ENCODE measurements at regions not wholly inside any gene's neighbourhood (a gene's known extent, or its start where the extent isn't known, plus 50 kb on each side); places are given as distances from the start of the nearest gene placed in this dataset.

DNA sequence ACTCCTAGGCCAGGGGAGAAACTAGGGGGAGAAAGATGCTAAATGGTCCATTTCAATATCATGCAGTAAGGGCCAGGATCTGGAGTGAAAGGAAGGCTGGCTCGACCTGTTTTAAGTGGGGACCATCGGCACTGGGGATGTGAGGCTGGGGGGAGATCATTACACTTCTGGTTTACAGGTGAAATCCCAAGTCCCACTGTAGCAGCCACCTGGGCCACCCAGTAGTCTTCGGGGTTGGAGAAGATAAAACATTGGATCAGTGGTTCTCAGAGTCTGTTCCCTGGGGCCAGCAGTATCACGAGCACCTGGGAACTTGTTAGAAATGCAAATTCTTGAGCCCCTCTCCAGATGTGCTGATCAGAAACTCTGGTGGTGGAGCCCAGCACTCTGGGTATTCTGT lies 111.3 kb upstream of the ALDH1B1 start:
- no peak overlapping the region for H3K27ac ChIP-seq (ENCODE audit: insufficient read depth, low read length, poor library complexity, severe bottlenecking)
- peaks cover 2% of the 10 kb centered on the region for H3K4me1 ChIP-seq (ENCODE audit: control insufficient read depth, insufficient read depth, low read length, poor library complexity, severe bottlenecking)
- H3K36me3 ChIP-seq (ENCODE audit: control insufficient read depth, insufficient read depth, low read length) = no peaks in the 10 kb centered on the region
- DNase-seq = no peak
- H3K4me3 ChIP-seq (ENCODE audit: insufficient read depth, low read depth, low read length, poor library complexity, severe bottlenecking) = no peak overlapping the region
- no peaks in the 10 kb centered on the region for H3K27me3 ChIP-seq (replicated peaks; ENCODE audit: control insufficient read depth, insufficient read depth, low read length, poor library complexity, severe bottlenecking)
- no peaks in the 10 kb centered on the region for H3K9me3 ChIP-seq (ENCODE audit: control insufficient read depth, low read length)

DNA sequence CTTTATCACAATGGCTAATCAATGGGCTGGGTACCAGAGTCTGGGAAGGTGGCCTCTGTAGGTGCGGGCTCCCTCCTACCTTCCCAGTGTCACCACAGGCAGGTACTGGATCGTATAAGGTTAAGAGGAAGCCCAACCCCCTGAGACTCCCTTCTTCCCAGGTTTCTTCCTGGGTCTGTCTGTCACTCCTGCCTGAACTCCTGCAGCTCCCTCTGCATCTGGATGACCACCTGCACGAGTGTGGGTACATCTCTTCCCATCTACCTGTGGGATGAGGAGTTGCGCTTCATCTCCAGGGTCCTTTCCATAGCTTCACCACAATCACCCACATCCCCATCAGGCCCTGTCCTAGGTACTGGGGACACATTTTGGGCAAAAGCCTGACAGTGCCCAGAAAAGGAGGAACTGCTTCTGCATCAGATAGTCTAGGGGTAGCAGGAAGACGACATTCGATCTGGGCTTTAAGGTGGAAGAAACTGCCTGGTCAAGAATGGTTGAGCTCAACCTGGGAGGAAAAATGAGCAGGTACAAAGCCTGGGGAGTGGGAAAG lies 112.2 kb upstream of the ALDH1B1 start:
- no peak overlapping the region for H3K4me3 ChIP-seq (ENCODE audit: insufficient read depth, low read depth, low read length, poor library complexity, severe bottlenecking)
- no peaks in the 10 kb centered on the region for H3K27me3 ChIP-seq (replicated peaks; ENCODE audit: control insufficient read depth, insufficient read depth, low read length, poor library complexity, severe bottlenecking)
- DNase-seq = no peak
- no peaks in the 10 kb centered on the region for H3K36me3 ChIP-seq (ENCODE audit: control insufficient read depth, insufficient read depth, low read length)
- H3K4me1 ChIP-seq (ENCODE audit: control insufficient read depth, insufficient read depth, low read length, poor library complexity, severe bottlenecking) = peaks cover 2% of the 10 kb centered on the region
- no peaks in the 10 kb centered on the region for H3K9me3 ChIP-seq (ENCODE audit: control insufficient read depth, low read length)
- H3K27ac ChIP-seq (ENCODE audit: insufficient read depth, low read length, poor library complexity, severe bottlenecking) = no peak overlapping the region

DNA sequence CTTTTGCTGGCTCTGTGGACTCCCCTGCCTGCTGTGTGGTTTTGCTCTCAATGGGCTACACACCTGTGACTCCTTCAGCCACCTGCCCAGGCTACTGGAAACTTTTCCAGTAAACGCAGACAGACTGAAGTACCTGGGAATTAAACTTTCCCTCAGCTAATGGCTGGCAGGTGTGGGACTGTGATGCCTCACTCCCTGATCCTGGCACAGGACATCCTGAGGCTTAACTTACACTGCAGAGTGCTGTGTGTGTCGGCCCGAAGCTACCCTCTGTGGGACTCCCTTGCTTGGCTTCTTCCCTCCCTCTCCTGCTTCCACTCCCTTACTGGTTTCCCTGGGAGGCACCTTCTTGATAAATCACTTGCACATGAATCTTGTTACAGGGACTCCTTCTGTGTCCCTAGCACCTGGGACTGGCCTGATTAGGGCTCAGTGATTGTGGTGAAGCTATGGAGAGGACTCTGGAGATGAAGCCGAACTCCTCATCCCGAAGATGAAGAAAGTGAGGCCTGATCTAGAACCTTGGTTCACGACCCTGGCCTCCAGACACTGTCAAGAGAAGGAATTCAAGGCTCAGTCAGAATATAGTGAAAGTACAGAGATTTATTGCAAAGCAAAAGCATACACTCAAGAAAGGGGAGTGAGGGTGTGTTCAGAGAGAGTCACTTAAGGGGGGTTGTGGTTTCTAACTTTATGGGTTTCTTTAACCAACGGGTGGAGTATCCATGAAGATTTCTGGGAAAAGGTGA lies 113.4 kb upstream of the ALDH1B1 start:
- no peak overlapping the region for H3K4me3 ChIP-seq (ENCODE audit: insufficient read depth, low read depth, low read length, poor library complexity, severe bottlenecking)
- no peak for DNase-seq
- no peaks in the 10 kb centered on the region for H3K36me3 ChIP-seq (ENCODE audit: control insufficient read depth, insufficient read depth, low read length)
- H3K27me3 ChIP-seq (replicated peaks; ENCODE audit: control insufficient read depth, insufficient read depth, low read length, poor library complexity, severe bottlenecking) = no peaks in the 10 kb centered on the region
- no peak overlapping the region for H3K27ac ChIP-seq (ENCODE audit: insufficient read depth, low read length, poor library complexity, severe bottlenecking)
- H3K9me3 ChIP-seq (ENCODE audit: control insufficient read depth, low read length) = no peaks in the 10 kb centered on the region
- peaks cover 2% of the 10 kb centered on the region for H3K4me1 ChIP-seq (ENCODE audit: control insufficient read depth, insufficient read depth, low read length, poor library complexity, severe bottlenecking)

DNA sequence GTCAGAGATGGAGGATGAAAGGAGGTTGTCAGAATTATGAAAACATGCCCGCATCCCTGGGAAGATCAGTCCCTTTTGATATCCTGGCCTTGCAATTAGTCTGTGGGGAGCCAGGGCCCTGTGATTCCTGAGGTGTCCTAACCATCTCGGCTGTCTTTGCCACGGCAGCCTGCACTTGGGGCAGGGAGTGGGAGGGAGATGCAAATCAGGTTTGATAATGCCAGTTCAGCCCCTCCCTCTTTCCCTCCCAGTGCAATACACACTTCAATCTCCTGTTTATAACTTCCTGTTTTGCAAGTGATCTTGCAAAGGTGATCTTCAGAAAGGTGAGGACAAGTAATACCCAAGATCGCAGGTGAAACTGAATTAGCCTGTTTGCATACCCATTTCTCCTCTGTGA lies 114.0 kb upstream of the ALDH1B1 start:
- H3K4me1 ChIP-seq (ENCODE audit: control insufficient read depth, insufficient read depth, low read length, poor library complexity, severe bottlenecking) = peaks cover 2% of the 10 kb centered on the region
- DNase-seq = no peak
- H3K4me3 ChIP-seq (ENCODE audit: insufficient read depth, low read depth, low read length, poor library complexity, severe bottlenecking) = no peak overlapping the region
- no peak overlapping the region for H3K27ac ChIP-seq (ENCODE audit: insufficient read depth, low read length, poor library complexity, severe bottlenecking)
- no peaks in the 10 kb centered on the region for H3K36me3 ChIP-seq (ENCODE audit: control insufficient read depth, insufficient read depth, low read length)
- no peaks in the 10 kb centered on the region for H3K9me3 ChIP-seq (ENCODE audit: control insufficient read depth, low read length)
- no peaks in the 10 kb centered on the region for H3K27me3 ChIP-seq (replicated peaks; ENCODE audit: control insufficient read depth, insufficient read depth, low read length, poor library complexity, severe bottlenecking)

DNA sequence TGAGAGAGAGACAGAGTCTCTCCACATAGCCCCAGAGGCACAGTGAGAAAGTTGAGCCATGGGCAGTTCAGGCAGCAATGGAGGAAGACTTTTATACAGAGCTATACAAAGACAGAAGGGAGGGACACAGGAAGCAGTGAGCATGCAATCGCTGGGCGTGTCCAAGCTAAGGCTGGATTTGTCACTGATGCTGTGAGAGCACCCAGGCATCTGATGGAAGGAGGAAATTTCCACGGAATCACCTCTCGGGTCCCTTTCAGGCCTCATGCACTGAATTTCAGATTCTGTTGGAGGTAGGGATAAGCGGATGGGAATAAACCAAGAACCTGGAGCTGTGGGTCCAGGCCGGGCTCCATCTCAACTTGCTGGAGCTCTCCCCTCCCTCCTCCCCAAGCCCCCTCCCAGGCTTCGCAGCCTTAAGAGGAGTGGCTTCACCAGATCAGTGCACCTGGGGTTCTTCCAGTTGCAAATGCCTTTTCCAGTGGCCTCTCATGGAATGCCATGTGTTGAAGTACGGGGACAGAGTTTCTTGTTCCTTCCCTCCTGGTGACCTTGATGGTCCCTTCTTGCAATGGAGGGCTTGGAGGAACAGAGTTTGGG lies 114.8 kb upstream of the ALDH1B1 start:
- Histone ChIP-seq H3K27me3 (replicated peaks; ENCODE audit: control insufficient read depth, insufficient read depth, low read length, poor library complexity, severe bottlenecking) (no peaks in the 10 kb centered on the region), H3K4me3 (ENCODE audit: insufficient read depth, low read depth, low read length, poor library complexity, severe bottlenecking) (no peak overlapping the region), H3K4me1 (ENCODE audit: control insufficient read depth, insufficient read depth, low read length, poor library complexity, severe bottlenecking) (peaks cover 2% of the 10 kb centered on the region), H3K9me3 (ENCODE audit: control insufficient read depth, low read length) (no peaks in the 10 kb centered on the region), H3K36me3 (ENCODE audit: control insufficient read depth, insufficient read depth, low read length) (no peaks in the 10 kb centered on the region), H3K27ac (ENCODE audit: insufficient read depth, low read length, poor library complexity, severe bottlenecking) (no peak overlapping the region)
- DNase-seq = no peak

DNA sequence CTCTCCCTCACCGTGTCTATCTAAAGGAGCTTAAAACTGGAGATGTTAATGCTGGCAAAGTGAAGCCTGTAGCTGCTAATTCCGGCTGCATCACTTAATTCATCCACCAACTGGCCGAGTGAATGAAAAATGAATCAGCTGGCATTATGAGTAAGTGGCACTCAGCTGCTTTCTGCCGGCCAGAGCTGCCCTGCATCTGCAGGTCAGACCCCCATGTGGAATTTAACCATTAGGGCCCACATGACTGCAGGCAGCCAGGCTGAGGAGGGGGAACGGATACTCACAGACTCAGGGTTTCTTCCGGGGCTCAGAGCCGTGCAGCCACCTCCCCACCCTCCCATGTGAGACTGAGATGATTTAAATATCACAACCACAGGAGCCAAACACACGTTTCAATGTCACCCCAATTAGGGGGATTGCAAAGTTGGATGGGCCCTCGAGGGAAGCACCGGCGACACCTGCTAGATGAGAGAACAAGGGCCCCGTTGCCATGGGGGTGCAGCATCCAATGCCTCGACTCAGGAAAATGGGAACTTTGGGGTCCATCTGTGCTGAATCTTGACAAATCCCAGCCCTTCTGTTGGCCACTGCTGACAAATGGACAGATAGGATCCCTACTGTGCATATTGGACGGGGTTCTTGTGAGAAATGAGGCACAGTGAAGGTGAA lies 115.6 kb upstream of the ALDH1B1 start:
- H3K36me3 ChIP-seq (ENCODE audit: control insufficient read depth, insufficient read depth, low read length) = no peaks in the 10 kb centered on the region
- H3K4me1 ChIP-seq (ENCODE audit: control insufficient read depth, insufficient read depth, low read length, poor library complexity, severe bottlenecking) = peaks cover 2% of the 10 kb centered on the region
- H3K4me3 ChIP-seq (ENCODE audit: insufficient read depth, low read depth, low read length, poor library complexity, severe bottlenecking) = no peak overlapping the region
- no peak for DNase-seq
- no peak overlapping the region for H3K27ac ChIP-seq (ENCODE audit: insufficient read depth, low read length, poor library complexity, severe bottlenecking)
- H3K9me3 ChIP-seq (ENCODE audit: control insufficient read depth, low read length) = no peaks in the 10 kb centered on the region
- no peaks in the 10 kb centered on the region for H3K27me3 ChIP-seq (replicated peaks; ENCODE audit: control insufficient read depth, insufficient read depth, low read length, poor library complexity, severe bottlenecking)

DNA sequence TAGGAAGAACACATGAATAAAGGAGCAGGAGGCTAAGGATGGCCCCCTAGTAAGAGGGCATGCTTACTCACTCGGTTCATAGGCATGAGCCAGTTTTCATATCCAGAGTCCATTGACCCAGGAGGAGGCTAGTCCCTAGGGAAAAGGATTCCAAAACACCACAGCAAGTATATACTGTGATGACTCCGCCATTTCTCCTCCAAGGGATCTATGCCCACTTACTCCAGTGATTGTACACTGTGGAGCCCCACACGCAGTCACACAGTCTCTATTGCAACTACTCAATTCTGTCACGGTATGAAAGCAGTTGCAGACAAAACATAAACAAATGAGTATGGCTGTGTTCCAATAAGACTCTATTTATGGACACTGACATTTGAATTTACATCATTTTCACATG lies 117.7 kb upstream of the ALDH1B1 start:
- no peak for DNase-seq
- peaks cover 2% of the 10 kb centered on the region for H3K4me1 ChIP-seq (ENCODE audit: control insufficient read depth, insufficient read depth, low read length, poor library complexity, severe bottlenecking)
- no peaks in the 10 kb centered on the region for H3K9me3 ChIP-seq (ENCODE audit: control insufficient read depth, low read length)
- H3K4me3 ChIP-seq (ENCODE audit: insufficient read depth, low read depth, low read length, poor library complexity, severe bottlenecking) = no peak overlapping the region
- no peaks in the 10 kb centered on the region for H3K36me3 ChIP-seq (ENCODE audit: control insufficient read depth, insufficient read depth, low read length)
- no peak overlapping the region for H3K27ac ChIP-seq (ENCODE audit: insufficient read depth, low read length, poor library complexity, severe bottlenecking)
- no peaks in the 10 kb centered on the region for H3K27me3 ChIP-seq (replicated peaks; ENCODE audit: control insufficient read depth, insufficient read depth, low read length, poor library complexity, severe bottlenecking)

DNA sequence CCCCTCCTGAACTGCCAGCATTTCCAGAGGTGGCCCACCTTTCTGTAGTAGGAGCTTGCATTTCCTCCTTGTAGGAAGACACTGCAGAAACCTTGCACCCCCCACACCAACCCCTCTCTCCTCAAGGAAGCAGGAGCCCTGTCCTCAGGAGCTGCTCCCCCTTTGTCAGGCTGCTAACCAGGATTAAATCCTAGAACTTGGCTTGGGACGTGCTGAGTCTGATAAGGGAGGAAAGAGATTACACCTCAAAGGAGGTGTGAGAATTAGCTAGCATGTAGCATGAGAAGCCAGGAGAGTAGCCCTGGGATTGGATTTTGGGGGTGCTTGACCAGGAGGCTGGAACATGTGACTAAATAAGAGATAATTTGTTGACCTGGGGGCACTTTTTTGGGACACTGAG lies 119.8 kb upstream of the ALDH1B1 start:
- Histone ChIP-seq H3K27me3 (replicated peaks; ENCODE audit: control insufficient read depth, insufficient read depth, low read length, poor library complexity, severe bottlenecking) (no peaks in the 10 kb centered on the region), H3K4me1 (ENCODE audit: control insufficient read depth, insufficient read depth, low read length, poor library complexity, severe bottlenecking) (no peaks in the 10 kb centered on the region), H3K27ac (ENCODE audit: insufficient read depth, low read length, poor library complexity, severe bottlenecking) (no peak overlapping the region), H3K4me3 (ENCODE audit: insufficient read depth, low read depth, low read length, poor library complexity, severe bottlenecking) (no peak overlapping the region), H3K36me3 (ENCODE audit: control insufficient read depth, insufficient read depth, low read length) (no peaks in the 10 kb centered on the region), H3K9me3 (ENCODE audit: control insufficient read depth, low read length) (no peaks in the 10 kb centered on the region)
- DNase-seq = no peak

DNA sequence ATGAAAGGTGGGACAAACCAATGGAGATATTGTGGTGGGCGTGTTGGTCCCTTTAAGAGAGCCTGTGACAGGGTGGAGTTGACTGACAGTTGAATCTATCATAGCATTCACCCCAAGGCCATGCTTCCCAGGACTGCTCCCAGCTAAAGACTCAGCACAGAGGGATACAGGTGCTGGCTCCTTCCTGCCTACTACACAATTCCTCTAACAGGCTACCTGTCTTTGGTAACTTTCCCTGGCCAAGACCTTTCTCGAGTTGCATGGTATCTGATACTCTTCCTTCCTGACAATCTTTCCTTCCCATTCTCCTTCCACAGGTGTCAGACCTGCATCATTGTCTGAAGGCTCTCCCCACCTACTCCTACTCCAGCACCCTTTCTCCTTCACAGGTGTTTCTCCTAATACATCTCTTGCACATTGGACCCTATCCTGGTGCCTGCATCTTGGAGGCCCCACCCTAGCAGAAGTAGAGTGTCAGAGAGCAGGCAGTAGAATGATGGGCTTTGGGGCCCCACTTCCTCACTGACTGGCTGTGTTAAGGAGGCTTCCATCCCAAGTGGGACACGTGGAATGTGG lies 120.7 kb upstream of the ALDH1B1 start:
- no peak overlapping the region for H3K27ac ChIP-seq (ENCODE audit: insufficient read depth, low read length, poor library complexity, severe bottlenecking)
- no peaks in the 10 kb centered on the region for H3K4me1 ChIP-seq (ENCODE audit: control insufficient read depth, insufficient read depth, low read length, poor library complexity, severe bottlenecking)
- H3K9me3 ChIP-seq (ENCODE audit: control insufficient read depth, low read length) = no peaks in the 10 kb centered on the region
- no peaks in the 10 kb centered on the region for H3K36me3 ChIP-seq (ENCODE audit: control insufficient read depth, insufficient read depth, low read length)
- no peak overlapping the region for H3K4me3 ChIP-seq (ENCODE audit: insufficient read depth, low read depth, low read length, poor library complexity, severe bottlenecking)
- H3K27me3 ChIP-seq (replicated peaks; ENCODE audit: control insufficient read depth, insufficient read depth, low read length, poor library complexity, severe bottlenecking) = no peaks in the 10 kb centered on the region
- DNase-seq = no peak

DNA sequence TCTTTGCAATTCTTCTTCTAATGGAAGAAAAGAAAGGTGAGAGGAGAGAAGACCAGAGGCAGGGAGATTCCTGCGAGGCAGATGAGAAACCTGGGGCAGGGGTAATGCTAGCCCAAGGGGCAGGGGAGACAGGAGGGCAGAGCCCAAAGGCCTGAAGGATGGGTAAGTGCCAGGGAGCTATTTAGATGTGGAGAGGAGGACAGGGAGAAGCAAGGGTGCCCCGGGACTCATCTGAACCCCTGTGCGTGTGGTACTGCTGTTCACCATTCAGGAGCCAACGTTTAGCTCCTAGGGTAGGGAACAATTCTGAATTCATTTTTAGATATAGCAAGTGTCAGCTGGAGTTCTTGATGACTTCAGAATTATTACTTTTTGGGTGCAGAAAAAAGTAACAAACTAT lies 122.7 kb upstream of the ALDH1B1 start:
- DNase-seq = no peak

More for the DNA sequence above, 122.7 kb upstream of the ALDH1B1 start:
- Histone ChIP-seq H3K9me3 (ENCODE audit: control insufficient read depth, low read length) (no peaks in the 10 kb centered on the region), H3K4me1 (ENCODE audit: control insufficient read depth, insufficient read depth, low read length, poor library complexity, severe bottlenecking) (no peaks in the 10 kb centered on the region), H3K4me3 (ENCODE audit: insufficient read depth, low read depth, low read length, poor library complexity, severe bottlenecking) (no peak overlapping the region), H3K27me3 (replicated peaks; ENCODE audit: control insufficient read depth, insufficient read depth, low read length, poor library complexity, severe bottlenecking) (no peaks in the 10 kb centered on the region), H3K27ac (ENCODE audit: insufficient read depth, low read length, poor library complexity, severe bottlenecking) (no peak overlapping the region), H3K36me3 (ENCODE audit: control insufficient read depth, insufficient read depth, low read length) (no peaks in the 10 kb centered on the region)
